GM18873 (cell line): ENCODE measurements at regions not wholly inside any gene's neighbourhood (a gene's known extent, or its start where the extent isn't known, plus 50 kb on each side); places are given as distances from the start of the nearest gene placed in this dataset.
"Not testable (repeated sequence)": the region's sequence is repeated elsewhere in the genome, so short reads cannot be mapped to it uniquely, and the experiment has no call there.

ENCODE experiments used
- ATAC-seq: cut with Tn5 transposase; IDR thresholded peaks from one replicate; pipeline ENCODE4 v1.9.1; 2021; ENCODE audit warnings: mild to moderate bottlenecking, moderate library complexity, moderate number of reproducible peaks; ENCODE audit not compliant: unreplicated experiment, low FRiP score

- not testable (repeated sequence) for ATAC-seq
These were observed 86.4 kb upstream of the LCORL start for GRCh38 chr4:18107848-18108528.

GRCh38 chr4:18106620-18107019, 85.1 kb upstream of the LCORL start:
- no peak for ATAC-seq

- ATAC-seq = peak; percentile 95
These were observed 83.8 kb upstream of the LCORL start for GRCh38 chr4:18105030-18106011.

GRCh38 chr4:18103876-18104605, 82.5 kb upstream of the LCORL start:
- ATAC-seq = no peak

- ATAC-seq = no peak
These were observed 79.1 kb upstream of the LCORL start for GRCh38 chr4:18100657-18101056.

- ATAC-seq = not testable (repeated sequence)
These were observed 68.9 kb upstream of the LCORL start for GRCh38 chr4:18090447-18090846.

GRCh38 chr4:18082236-18082635, 60.7 kb upstream of the LCORL start:
- ATAC-seq = no peak

GRCh38 chr4:18081708-18082107, 60.2 kb upstream of the LCORL start:
- no peak for ATAC-seq

GRCh38 chr4:18077808-18078207, 56.3 kb upstream of the LCORL start:
- no peak for ATAC-seq

GRCh38 chr4:18075823-18076433, 54.4 kb upstream of the LCORL start:
- peak; percentile 62 for ATAC-seq

GRCh38 chr4:18071894-18072293, 50.3 kb upstream of the LCORL start:
- no peak for ATAC-seq
